Thoracic aorta (tissue), 2 donors: ENCODE measurements at regions not wholly inside any gene's neighbourhood (a gene's known extent, or its start where the extent isn't known, plus 50 kb on each side); places are given as distances from the start of the nearest gene placed in this dataset.

ENCODE experiments used
- ATAC-seq: fragments of 150-250 bp; one replicate; pipeline ENCODE4 v1.8.0; 2017; ENCODE audit warnings: low read depth; ENCODE audit not compliant: insufficient number of reproducible peaks, low FRiP score
- DNase-seq: peaks from one replicate; pipeline ENCODE4 v3.0.0-alpha.2; 2020; ENCODE audit warnings: low spot score
- H3K27ac ChIP-seq, 2 donors: fragments of 200-600 bp; sonication (generic); 1 replicate in 1 of 2; 2 replicates in 1 of 2; pipeline ENCODE4 v1.5.1; 2016; ENCODE audit warnings: mild to moderate bottlenecking in 2 of 2, moderate library complexity in 2 of 2
- H3K27me3 ChIP-seq: fragments of 200-600 bp; sonication (generic); replicated peaks from 2 replicates; pipeline ENCODE4 v1.6.0; 2016; ENCODE audit warnings: mild to moderate bottlenecking; ENCODE audit not compliant: insufficient read depth
- H3K36me3 ChIP-seq: fragments of 200-600 bp; sonication (generic); one replicate; pipeline ENCODE4 v1.5.1; 2016
- H3K4me1 ChIP-seq, 2 donors: fragments of 200-600 bp; sonication (generic); 1 replicate in 1 of 2; 2 replicates in 1 of 2; pipeline versions ENCODE4 v1.5.1 to v1.6.0; 2016; ENCODE audit warnings: low read depth in 2 of 2, mild to moderate bottlenecking in 1 of 2; ENCODE audit not compliant: control insufficient read depth in 1 of 2
- H3K4me3 ChIP-seq: fragments of 200-600 bp; sonication (generic); 2 replicates; pipeline ENCODE4 v1.5.1; 2016; ENCODE audit warnings: mild to moderate bottlenecking
- H3K9me3 ChIP-seq: fragments of 200-600 bp; sonication (generic); 2 replicates; pipeline ENCODE4 v1.5.1; 2016
- TF ChIP-seq, protein P1 (sequence below): fragments of 200-600 bp; sonication (generic); IDR thresholded peaks from one replicate; pipeline ENCODE4 v1.5.1; 2019; ENCODE audit warnings: antibody characterized with exemption

DNA sequence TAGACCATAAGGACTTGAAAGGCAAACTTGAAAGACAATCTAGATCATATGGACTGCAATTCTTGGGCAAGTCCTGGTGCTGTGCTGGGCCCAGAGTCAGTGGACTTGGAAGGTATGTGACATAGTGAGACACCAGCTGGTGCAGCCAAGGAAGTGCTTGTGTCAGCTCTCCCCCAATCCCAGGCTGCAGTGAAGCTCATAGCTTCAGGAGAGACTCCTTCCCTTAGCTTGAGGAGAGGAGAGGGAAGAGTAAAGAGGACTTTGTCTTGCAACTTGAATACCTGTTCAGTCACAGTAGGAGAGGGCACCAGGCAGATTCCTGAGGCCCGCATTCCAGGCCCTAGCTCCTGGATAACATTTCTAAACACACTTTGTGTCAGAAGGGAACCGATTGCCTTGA, 127.4 kb upstream of the ZPLD1 start:
- Histone ChIP-seq H3K36me3 (no peaks in the 10 kb centered on the region), H3K4me1 (no peaks in the 10 kb centered on the region), H3K27ac (no peak overlapping the region), H3K4me3 (no peak overlapping the region), H3K27me3 (no peaks in the 10 kb centered on the region), H3K9me3 (no peaks in the 10 kb centered on the region)
- no peak for ATAC-seq
- DNase-seq, result no peak
- TF ChIP-seq, protein P1, sequence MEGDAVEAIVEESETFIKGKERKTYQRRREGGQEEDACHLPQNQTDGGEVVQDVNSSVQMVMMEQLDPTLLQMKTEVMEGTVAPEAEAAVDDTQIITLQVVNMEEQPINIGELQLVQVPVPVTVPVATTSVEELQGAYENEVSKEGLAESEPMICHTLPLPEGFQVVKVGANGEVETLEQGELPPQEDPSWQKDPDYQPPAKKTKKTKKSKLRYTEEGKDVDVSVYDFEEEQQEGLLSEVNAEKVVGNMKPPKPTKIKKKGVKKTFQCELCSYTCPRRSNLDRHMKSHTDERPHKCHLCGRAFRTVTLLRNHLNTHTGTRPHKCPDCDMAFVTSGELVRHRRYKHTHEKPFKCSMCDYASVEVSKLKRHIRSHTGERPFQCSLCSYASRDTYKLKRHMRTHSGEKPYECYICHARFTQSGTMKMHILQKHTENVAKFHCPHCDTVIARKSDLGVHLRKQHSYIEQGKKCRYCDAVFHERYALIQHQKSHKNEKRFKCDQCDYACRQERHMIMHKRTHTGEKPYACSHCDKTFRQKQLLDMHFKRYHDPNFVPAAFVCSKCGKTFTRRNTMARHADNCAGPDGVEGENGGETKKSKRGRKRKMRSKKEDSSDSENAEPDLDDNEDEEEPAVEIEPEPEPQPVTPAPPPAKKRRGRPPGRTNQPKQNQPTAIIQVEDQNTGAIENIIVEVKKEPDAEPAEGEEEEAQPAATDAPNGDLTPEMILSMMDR, result no peak

DNA sequence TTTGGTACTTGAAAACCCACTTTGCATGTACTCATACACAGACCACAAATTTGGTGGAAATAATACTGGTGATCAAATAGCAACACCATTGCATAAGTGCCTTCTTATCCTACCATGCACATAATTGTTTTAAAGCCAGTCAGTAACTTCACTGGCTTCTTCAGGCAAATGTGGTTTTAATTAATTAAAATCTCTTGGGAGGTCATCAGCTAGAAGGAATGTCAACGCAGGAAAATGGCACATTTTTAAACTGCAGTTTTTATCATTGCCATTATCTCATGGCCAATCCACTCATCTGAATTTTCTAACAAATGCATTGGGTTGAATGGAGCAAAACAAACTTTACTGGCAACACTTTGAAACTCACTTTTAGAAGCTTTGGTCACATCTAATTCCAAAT, 105.7 kb upstream of the ZPLD1 start:
- ATAC-seq (no peak), DNase-seq (no peak)
- H3K27me3 ChIP-seq, result no peaks in the 10 kb centered on the region
- H3K27ac ChIP-seq, result no peak overlapping the region
- no peaks in the 10 kb centered on the region for H3K4me1 ChIP-seq
- TF ChIP-seq, protein P1, result no peak
- H3K9me3 ChIP-seq, result no peaks in the 10 kb centered on the region
- no peaks in the 10 kb centered on the region for H3K36me3 ChIP-seq
- no peak overlapping the region for H3K4me3 ChIP-seq

DNA sequence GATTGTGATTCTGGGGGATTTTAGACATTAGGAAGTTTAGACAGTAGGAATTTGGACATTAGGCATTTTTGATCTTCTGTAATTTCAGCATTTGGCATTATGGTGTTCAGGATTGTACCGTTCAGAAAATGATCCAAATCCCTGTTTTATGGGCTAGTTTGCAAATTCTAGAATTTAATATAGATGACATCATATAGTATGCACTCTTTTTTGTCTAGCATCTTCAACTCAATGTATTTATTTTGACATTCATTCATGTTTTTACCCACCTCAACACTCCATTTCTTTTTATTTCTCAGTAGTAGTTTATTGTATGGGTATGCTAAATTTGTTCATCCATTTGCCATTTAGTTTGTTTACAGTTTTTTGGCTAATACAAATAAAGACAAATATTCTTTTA, 105.3 kb upstream of the ZPLD1 start:
- no peaks in the 10 kb centered on the region for H3K9me3 ChIP-seq
- no peak overlapping the region for H3K27ac ChIP-seq
- TF ChIP-seq, protein P1, result no peak
- H3K36me3 ChIP-seq, result no peaks in the 10 kb centered on the region
- H3K27me3 ChIP-seq, result no peaks in the 10 kb centered on the region
- no peaks in the 10 kb centered on the region for H3K4me1 ChIP-seq
- DNase-seq (no peak), ATAC-seq (no peak)
- no peak overlapping the region for H3K4me3 ChIP-seq

DNA sequence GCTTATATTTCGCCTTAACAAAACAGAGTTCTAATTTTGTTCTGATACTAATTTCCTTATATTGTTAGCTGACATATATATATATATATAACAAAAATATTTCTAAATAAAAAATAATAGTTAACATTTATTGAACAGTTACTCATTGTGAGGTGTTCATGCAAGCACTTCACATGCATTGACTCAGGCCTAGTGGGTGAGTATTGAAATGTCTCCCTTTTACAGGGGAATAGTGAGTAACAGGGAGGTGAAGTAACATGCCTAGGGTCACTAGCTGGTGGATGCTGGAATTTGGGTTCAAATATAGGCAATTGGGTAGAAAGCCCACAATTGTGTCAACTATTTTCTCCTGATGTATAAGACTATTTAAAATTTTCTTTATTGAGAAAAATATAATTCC, 102.6 kb upstream of the ZPLD1 start:
- TF ChIP-seq, protein P1, result no peak
- H3K4me3 ChIP-seq, result no peak overlapping the region
- H3K27ac ChIP-seq, result no peak overlapping the region
- DNase-seq, result no peak
- ATAC-seq, result no peak
- H3K36me3 ChIP-seq, result no peaks in the 10 kb centered on the region
- H3K27me3 ChIP-seq, result no peaks in the 10 kb centered on the region
- H3K9me3 ChIP-seq, result no peaks in the 10 kb centered on the region
- no peaks in the 10 kb centered on the region for H3K4me1 ChIP-seq

DNA sequence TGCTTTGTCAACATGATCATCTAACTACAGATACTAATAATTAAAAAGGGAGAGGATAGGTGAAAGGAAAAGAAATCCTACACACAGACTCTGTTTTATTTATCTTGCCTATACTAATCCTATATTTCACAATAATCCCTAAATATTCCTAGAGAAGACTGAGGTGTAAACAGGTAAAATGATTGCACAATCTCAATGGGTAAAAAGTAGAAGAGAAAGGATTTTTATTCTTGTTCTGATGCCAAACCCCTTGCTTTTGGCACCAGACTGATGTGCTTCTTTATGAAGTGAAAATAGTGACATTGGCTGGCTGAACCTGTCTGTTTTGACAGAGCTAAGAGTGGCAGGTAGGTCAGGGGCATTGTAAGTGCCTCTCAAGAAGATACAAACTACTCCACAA, 101.9 kb upstream of the ZPLD1 start:
- Histone ChIP-seq H3K9me3 (no peaks in the 10 kb centered on the region), H3K27me3 (no peaks in the 10 kb centered on the region), H3K27ac (no peak overlapping the region), H3K4me1 (no peaks in the 10 kb centered on the region), H3K4me3 (no peak overlapping the region), H3K36me3 (no peaks in the 10 kb centered on the region)
- DNase-seq (no peak), ATAC-seq (no peak)
- TF ChIP-seq, protein P1, result no peak
